IgD-negative memory B cell (primary cell): ENCODE measurements at regions not wholly inside any gene's neighbourhood (a gene's known extent, or its start where the extent isn't known, plus 50 kb on each side); places are given as distances from the start of the nearest gene placed in this dataset.

Experiments
- H3K27ac Mint-ChIP-seq, 3 donors: one replicate each; pipeline ENCODE4 v1.8.0; 2020 to 2022; ENCODE audit warnings: mild to moderate bottlenecking in 3 of 3, mixed read lengths in 3 of 3, moderate library complexity in 1 of 3
- H3K27me3 Mint-ChIP-seq: one replicate; pipeline ENCODE4 v1.8.0; 2021; ENCODE audit warnings: mixed read lengths
- H3K36me3 Mint-ChIP-seq: one replicate; pipeline ENCODE4 v1.8.0; 2020; ENCODE audit warnings: mild to moderate bottlenecking, mixed read lengths
- H3K4me1 Mint-ChIP-seq, 3 donors: one replicate each; pipeline ENCODE4 v1.8.0; 2020 to 2022; ENCODE audit warnings: mixed read lengths in 3 of 3, mild to moderate bottlenecking in 1 of 3
- H3K4me3 Mint-ChIP-seq, 4 donors: one replicate each; pipeline ENCODE4 v1.8.0; 2020 to 2022; ENCODE audit warnings: mild to moderate bottlenecking in 4 of 4, mixed read lengths in 4 of 4, moderate library complexity in 3 of 4
- H3K9me3 Mint-ChIP-seq, 3 donors: one replicate each; pipeline ENCODE4 v1.8.0; 2020 to 2021; ENCODE audit warnings: mixed read lengths in 3 of 3, mild to moderate bottlenecking in 1 of 3

- peaks cover 0 to 9% (median 4%) of the 10 kb centered on the region in 3 donors for H3K9me3 Mint-ChIP-seq
- H3K4me1 Mint-ChIP-seq: no peaks in the 10 kb centered on the region
- H3K4me3 Mint-ChIP-seq: no peak overlapping the region
- H3K36me3 Mint-ChIP-seq: no peaks in the 10 kb centered on the region
- no peaks in the 10 kb centered on the region for H3K27me3 Mint-ChIP-seq
- H3K27ac Mint-ChIP-seq: no peak overlapping the region
These were observed 1024.0 kb upstream of the CNTN5 start for GRCh38 chr11:97996762-97997161.

- no peak overlapping the region for H3K4me3 Mint-ChIP-seq
- peaks cover 3 to 16% (median 4%) of the 10 kb centered on the region in 3 donors for H3K9me3 Mint-ChIP-seq
- H3K4me1 Mint-ChIP-seq: peaks cover 0 to 2% (median 0%) of the 10 kb centered on the region in 3 donors
- no peak overlapping the region for H3K27ac Mint-ChIP-seq
- no peaks in the 10 kb centered on the region for H3K36me3 Mint-ChIP-seq
- no peaks in the 10 kb centered on the region for H3K27me3 Mint-ChIP-seq
These were observed 1017.0 kb upstream of the CNTN5 start for GRCh38 chr11:98003606-98004371.

- H3K27me3 Mint-ChIP-seq: no peaks in the 10 kb centered on the region
- H3K36me3 Mint-ChIP-seq: no peaks in the 10 kb centered on the region
- H3K27ac Mint-ChIP-seq: no peak overlapping the region
- H3K4me3 Mint-ChIP-seq: no peak overlapping the region
- peaks cover 0 to 2% (median 0%) of the 10 kb centered on the region in 3 donors for H3K4me1 Mint-ChIP-seq
- peaks cover 2 to 12% (median 4%) of the 10 kb centered on the region in 3 donors for H3K9me3 Mint-ChIP-seq
These were observed 1013.7 kb upstream of the CNTN5 start for GRCh38 chr11:98007072-98007471.

GRCh38 chr11:98027652-98028051, 993.1 kb upstream of the CNTN5 start:
- H3K36me3 Mint-ChIP-seq: no peaks in the 10 kb centered on the region
- no peak overlapping the region for H3K4me3 Mint-ChIP-seq
- peaks cover 0 to 5% (median 1%) of the 10 kb centered on the region in 3 donors for H3K9me3 Mint-ChIP-seq
- H3K27ac Mint-ChIP-seq: no peak overlapping the region
- H3K4me1 Mint-ChIP-seq: no peaks in the 10 kb centered on the region
- H3K27me3 Mint-ChIP-seq: no peaks in the 10 kb centered on the region

- Mint-ChIP-seq H3K27ac (no peak overlapping the region), H3K4me3 (no peak overlapping the region), H3K27me3 (no peaks in the 10 kb centered on the region), H3K9me3 (peaks cover 0 to 3% (median 0%) of the 10 kb centered on the region in 3 donors), H3K36me3 (no peaks in the 10 kb centered on the region), H3K4me1 (no peaks in the 10 kb centered on the region)
These were observed 990.9 kb upstream of the CNTN5 start for GRCh38 chr11:98029832-98030231.

GRCh38 chr11:98036810-98037209, 983.9 kb upstream of the CNTN5 start:
- Mint-ChIP-seq H3K4me1 (no peaks in the 10 kb centered on the region), H3K27me3 (no peaks in the 10 kb centered on the region), H3K9me3 (peaks cover 2 to 4% (median 3%) of the 10 kb centered on the region in 3 donors), H3K27ac (no peak overlapping the region), H3K4me3 (no peak overlapping the region), H3K36me3 (peaks cover 3% of the 10 kb centered on the region)

- Mint-ChIP-seq H3K9me3 (peaks cover 2% of the 10 kb centered on the region in 3 donors), H3K27me3 (no peaks in the 10 kb centered on the region), H3K4me1 (no peaks in the 10 kb centered on the region), H3K27ac (no peak overlapping the region), H3K36me3 (peaks cover 3% of the 10 kb centered on the region), H3K4me3 (no peak overlapping the region)
These were observed 980.5 kb upstream of the CNTN5 start for GRCh38 chr11:98040061-98040808.

GRCh38 chr11:98047647-98048046, 973.1 kb upstream of the CNTN5 start:
- Mint-ChIP-seq H3K9me3 (peaks cover 0 to 4% (median 0%) of the 10 kb centered on the region in 3 donors), H3K27ac (no peak overlapping the region), H3K4me3 (no peak overlapping the region), H3K27me3 (no peaks in the 10 kb centered on the region), H3K4me1 (peaks cover 0 to 1% (median 0%) of the 10 kb centered on the region in 3 donors), H3K36me3 (no peaks in the 10 kb centered on the region)

GRCh38 chr11:98053851-98054250, 966.9 kb upstream of the CNTN5 start:
- Mint-ChIP-seq H3K27me3 (no peaks in the 10 kb centered on the region), H3K27ac (no peak overlapping the region), H3K36me3 (no peaks in the 10 kb centered on the region), H3K9me3 (no peaks in the 10 kb centered on the region), H3K4me1 (no peaks in the 10 kb centered on the region), H3K4me3 (no peak overlapping the region)

GRCh38 chr11:98056945-98057344, 963.8 kb upstream of the CNTN5 start:
- H3K4me1 Mint-ChIP-seq: no peaks in the 10 kb centered on the region
- H3K4me3 Mint-ChIP-seq: no peak overlapping the region
- no peaks in the 10 kb centered on the region for H3K36me3 Mint-ChIP-seq
- no peaks in the 10 kb centered on the region for H3K27me3 Mint-ChIP-seq
- no peak overlapping the region for H3K27ac Mint-ChIP-seq
- no peaks in the 10 kb centered on the region for H3K9me3 Mint-ChIP-seq

- Mint-ChIP-seq H3K36me3 (no peaks in the 10 kb centered on the region), H3K9me3 (no peaks in the 10 kb centered on the region), H3K27ac (no peak overlapping the region), H3K27me3 (no peaks in the 10 kb centered on the region), H3K4me3 (no peak overlapping the region), H3K4me1 (no peaks in the 10 kb centered on the region)
These were observed 961.3 kb upstream of the CNTN5 start for GRCh38 chr11:98059488-98059887.

GRCh38 chr11:98060759-98061158, 960.0 kb upstream of the CNTN5 start:
- Mint-ChIP-seq H3K4me3 (no peak overlapping the region), H3K27me3 (no peaks in the 10 kb centered on the region), H3K4me1 (no peaks in the 10 kb centered on the region), H3K36me3 (no peaks in the 10 kb centered on the region), H3K9me3 (peaks cover 0 to under 1% (median 0%) of the 10 kb centered on the region in 3 donors), H3K27ac (no peak overlapping the region)

GRCh38 chr11:98061858-98062257, 958.9 kb upstream of the CNTN5 start:
- H3K27ac Mint-ChIP-seq: no peak overlapping the region
- peaks cover 0 to 2% (median 0%) of the 10 kb centered on the region in 3 donors for H3K9me3 Mint-ChIP-seq
- H3K4me1 Mint-ChIP-seq: no peaks in the 10 kb centered on the region
- no peaks in the 10 kb centered on the region for H3K27me3 Mint-ChIP-seq
- no peak overlapping the region for H3K4me3 Mint-ChIP-seq
- H3K36me3 Mint-ChIP-seq: no peaks in the 10 kb centered on the region

GRCh38 chr11:98062714-98063113, 958.0 kb upstream of the CNTN5 start:
- Mint-ChIP-seq H3K4me3 (no peak overlapping the region), H3K27ac (no peak overlapping the region), H3K27me3 (no peaks in the 10 kb centered on the region), H3K4me1 (no peaks in the 10 kb centered on the region), H3K9me3 (peaks cover 0 to 2% (median 0%) of the 10 kb centered on the region in 3 donors), H3K36me3 (no peaks in the 10 kb centered on the region)

- peaks cover 0 to 2% (median 0%) of the 10 kb centered on the region in 3 donors for H3K9me3 Mint-ChIP-seq
- H3K36me3 Mint-ChIP-seq: no peaks in the 10 kb centered on the region
These were observed 952.5 kb upstream of the CNTN5 start for GRCh38 chr11:98068251-98068650.

More at GRCh38 chr11:98068251-98068650, 952.5 kb upstream of the CNTN5 start:
- Mint-ChIP-seq H3K4me3 (no peak overlapping the region), H3K27ac (no peak overlapping the region), H3K4me1 (peaks cover 0 to 1% (median 0%) of the 10 kb centered on the region in 3 donors), H3K27me3 (no peaks in the 10 kb centered on the region)
